ENCODE measurements at regions not wholly inside any gene's neighbourhood (a gene's known extent, or its start where the extent isn't known, plus 50 kb on each side); places are given as distances from the start of the nearest gene placed in this dataset.
"Not testable (repeated sequence)": the region's sequence is repeated elsewhere in the genome, so short reads cannot be mapped to it uniquely, and the experiment has no call there.

GRCh38 chr2:166831930-166832329 is 56.4 kb upstream of the XIRP2 start:
- no peak for DNase-seq

DNA sequence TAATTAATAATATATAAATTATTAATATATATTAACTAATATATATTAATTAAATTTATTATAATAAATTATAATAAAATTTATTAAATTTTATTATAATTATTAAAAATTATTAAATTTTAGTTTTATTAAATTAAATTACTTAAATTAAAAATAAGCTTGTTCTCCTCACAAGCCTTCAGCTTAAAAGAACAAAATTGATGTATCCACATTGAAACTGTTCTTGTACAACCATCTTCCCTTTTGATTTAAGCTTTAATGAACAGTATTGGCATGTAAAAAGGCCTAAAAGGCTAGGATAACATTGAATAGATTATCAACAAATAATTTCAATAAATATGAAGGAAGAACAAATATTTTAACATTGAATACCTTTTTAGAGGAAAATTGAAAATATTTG is 62.4 kb upstream of the XIRP2 start:
- DNase-seq = no peak

- no peak for DNase-seq
These were observed 73.9 kb upstream of the XIRP2 start for GRCh38 chr2:166814335-166814734.

DNA sequence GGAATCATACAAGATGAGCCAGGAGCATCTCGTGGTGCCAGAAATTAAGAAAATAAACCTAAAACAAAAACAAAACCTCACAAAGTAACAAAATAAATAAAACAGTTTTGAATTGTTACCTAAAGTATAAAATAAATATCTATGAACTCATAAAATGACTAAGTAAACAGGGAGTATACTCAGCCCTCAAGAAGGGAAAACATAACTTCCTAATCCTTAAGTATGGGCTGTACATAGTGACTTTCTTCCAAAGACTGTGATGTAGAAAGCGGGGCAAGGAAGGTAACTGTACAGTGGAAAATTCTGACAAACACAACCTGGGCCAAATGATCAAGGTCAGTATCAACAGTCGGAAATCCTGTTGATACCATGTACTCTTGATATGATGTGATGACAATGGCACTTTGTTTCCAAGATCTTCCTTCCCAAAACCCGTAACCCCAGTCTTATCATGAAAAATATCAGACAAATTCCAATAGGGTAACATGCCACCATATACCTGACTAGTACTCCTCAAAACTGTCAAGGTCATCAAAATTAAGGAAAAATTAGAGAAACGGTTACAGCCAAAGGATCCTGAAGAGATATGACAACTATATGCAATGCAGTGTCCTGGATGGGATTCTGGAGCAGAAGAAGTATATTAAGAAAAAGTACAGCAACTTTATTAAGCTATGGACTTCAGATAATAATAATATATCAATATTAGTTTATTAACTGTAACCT is 76.0 kb upstream of the XIRP2 start:
- no peak for DNase-seq

- DNase-seq = no peak
These were observed 82.5 kb upstream of the XIRP2 start for GRCh38 chr2:166805753-166806152.

DNA sequence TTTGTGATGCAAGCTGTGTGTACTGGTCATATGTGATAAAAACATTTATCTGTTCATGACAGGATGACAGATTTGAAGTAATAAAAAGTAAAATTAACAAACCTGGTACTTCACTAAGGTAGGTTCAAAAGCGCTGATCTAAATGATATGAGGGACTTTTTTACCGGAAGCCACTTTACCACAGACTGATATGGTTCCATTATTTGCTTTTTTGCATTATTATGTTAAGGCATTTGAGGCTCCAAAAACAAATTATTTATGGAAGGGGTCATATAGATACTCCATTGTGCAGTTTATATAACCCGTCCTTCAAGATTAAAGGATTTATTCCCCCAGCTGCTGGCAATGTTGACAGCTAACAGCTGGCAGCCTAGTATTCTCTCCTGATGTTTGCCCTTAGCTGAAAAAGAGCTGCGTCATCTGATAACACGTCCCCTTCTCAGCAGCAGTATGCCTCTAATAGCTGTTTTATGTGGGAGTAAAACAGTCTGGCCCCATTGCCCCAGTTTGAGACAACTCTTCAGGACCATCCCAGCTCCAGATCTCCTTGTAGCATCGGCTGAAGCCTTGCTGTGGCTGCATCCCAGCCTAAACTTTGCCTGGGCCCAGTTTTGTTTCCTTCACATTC is 84.8 kb upstream of the XIRP2 start:
- peak; percentile 52 for DNase-seq

DNA sequence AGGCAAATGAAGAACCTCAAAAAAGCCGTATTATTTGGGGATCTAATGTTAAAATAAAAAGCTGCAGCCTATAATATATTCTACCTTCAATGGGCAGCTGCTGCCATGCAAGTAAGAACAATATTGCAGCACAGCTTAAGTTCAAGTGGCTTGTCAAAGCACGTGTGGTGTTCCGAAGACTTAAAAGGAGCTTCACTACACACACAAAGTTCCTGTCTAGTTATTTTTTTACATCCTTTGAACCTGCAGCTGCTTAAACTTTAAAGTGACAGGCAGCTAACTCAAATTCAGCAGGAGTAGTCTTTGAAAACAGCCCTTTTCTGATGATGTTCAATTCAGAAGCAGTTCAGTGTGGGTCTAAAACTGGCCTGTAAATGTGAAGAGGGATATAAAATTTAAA is 85.8 kb upstream of the XIRP2 start:
- no peak for DNase-seq

GRCh38 chr2:166792808-166793207 is 95.5 kb upstream of the XIRP2 start:
- no peak for DNase-seq

- DNase-seq = no peak
These were observed 101.6 kb upstream of the XIRP2 start for GRCh38 chr2:166786707-166787106.

DNA sequence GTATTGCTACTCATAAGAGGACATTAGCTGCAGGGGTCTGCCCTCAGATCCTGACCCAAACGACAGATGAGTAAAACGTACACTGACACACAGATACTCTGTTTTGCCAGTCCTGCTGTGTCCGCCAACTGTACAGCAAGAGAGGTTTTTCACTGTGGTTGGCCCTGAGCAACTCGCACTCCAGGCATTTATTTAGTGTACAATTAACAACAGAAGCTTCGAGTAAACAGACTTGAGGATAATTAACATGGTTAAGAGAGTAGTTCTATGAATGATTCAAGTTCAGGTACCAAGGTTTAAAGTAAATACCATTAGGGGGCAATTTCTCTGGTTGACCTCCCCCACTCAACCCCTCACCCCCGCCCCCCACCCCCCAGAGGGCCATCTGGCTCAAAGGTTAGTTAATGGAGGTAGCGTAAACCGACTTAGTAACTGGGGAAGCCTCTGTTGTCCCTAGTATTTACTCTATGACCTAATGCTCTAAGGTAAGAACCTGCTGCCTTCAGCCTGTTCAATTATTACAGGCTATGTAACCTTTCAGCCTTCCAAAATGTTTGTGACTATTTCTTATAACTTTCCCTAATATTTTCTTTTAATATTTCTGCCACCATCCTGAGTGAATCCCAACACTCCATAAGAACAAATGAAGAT is 103.9 kb upstream of the XIRP2 start:
- DNase-seq = no peak

- no peak for DNase-seq
These were observed 113.1 kb upstream of the XIRP2 start for GRCh38 chr2:166775176-166775575.

- no peak for DNase-seq
These were observed 114.9 kb upstream of the XIRP2 start for GRCh38 chr2:166773308-166773949.

- DNase-seq = no peak
These were observed 119.7 kb upstream of the XIRP2 start for GRCh38 chr2:166768393-166769123.

DNA sequence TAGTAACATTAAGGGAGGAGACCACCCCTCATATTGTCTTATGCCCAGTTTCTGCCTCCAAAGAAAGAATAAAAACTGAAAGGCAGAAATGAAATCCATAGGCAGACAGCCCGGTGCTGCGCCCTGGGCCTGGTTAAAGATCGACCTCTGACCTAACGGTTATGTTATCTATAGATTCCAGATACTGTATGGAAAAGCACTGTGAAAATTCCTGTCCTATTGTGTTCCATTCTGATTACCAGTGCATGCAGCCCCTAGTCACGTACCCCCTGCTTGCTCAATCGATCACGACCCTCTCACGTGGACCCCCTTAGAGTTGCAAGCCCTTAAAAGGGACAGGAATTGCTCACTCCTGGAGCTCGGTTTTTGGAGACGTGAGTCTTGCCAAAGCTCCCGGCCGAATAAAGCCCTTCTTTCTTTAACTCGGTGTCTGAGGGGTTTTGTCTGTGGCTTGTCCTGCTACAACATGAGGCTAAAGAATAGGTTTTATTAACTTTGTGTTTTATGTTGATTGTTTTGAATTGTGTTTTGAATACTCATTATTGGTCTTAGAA is 121.4 kb upstream of the XIRP2 start:
- not testable (repeated sequence) for DNase-seq

DNA sequence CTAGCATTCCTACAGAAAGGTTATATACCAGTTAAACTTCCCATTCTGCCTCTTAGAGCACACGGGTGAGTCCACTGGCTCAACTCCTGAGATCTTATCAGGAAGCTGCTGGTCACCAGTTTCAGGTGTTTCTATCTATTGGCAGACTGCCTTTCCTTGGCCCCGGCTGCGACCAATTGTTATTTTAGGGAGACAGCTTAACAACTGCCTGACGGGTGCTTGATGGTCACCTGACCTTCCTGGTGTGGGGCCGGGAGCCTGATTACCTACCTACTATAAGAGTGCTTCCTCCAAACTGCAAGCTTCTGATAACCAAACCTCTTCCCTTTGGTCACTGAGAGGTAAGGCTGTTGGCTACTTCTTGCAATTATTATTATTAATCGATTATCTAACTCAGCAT is 122.1 kb upstream of the XIRP2 start:
- DNase-seq = no peak

DNA sequence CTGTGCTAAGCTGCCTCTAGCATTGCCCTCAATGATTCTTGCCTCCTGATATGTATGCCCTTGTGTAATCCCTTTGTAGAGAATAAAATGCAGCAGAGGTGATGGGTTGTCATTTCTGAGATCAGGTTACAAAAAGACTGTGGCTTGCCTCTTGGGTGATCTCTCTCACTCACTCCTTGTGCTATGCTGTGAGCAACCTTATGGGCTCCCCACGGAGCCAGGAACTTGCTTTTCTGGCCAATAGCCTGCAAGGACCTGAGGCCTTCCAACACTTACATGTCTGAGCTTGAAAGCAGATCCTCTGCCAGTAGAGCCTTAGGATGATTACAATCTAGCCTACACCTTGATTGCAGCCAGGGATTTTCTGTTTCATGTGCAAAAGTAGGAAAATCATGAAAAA is 123.1 kb upstream of the XIRP2 start:
- DNase-seq = no peak

DNA sequence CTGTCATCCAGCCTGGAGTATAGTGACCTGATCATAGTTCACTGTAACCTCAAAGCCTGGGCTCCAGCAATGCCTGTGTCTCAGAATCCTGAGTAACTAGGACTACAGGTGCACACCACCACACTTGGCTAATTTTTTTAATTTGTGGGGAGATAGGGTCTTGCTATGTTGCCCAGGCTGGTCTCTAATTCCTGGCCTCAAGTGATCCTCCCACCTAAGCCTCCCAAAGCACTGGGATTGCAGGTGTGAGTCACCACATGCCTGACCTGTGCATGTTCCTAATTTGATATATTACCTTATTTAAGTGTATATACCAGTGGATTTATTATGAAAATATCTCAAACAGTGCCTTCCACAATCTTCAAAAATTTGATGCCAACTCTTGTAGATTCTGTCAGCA is 123.6 kb upstream of the XIRP2 start:
- no peak for DNase-seq

DNA sequence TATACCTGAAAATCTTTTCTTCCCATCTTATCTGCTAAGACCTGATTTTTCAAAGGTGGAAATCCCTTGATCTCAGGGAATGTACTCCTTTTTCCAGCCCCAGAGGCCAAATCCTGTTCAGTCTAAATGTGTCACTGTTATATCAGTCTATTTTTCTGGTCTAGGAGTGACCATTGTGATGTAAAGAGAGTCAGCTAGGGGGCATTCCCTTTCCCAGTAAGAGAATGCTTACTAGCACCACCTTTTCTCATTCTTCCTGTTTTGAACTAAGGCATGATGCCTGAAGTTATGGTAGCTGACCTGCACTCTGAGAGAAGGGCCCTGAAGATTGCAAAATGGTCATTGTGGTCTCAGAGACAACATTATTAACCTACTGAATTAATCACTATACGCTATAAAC is 124.1 kb upstream of the XIRP2 start:
- DNase-seq = no peak

GRCh38 chr2:166762746-166763145 is 125.5 kb upstream of the XIRP2 start:
- no peak for DNase-seq

- DNase-seq = no peak
These were observed 129.3 kb upstream of the XIRP2 start for GRCh38 chr2:166758956-166759355.

DNA sequence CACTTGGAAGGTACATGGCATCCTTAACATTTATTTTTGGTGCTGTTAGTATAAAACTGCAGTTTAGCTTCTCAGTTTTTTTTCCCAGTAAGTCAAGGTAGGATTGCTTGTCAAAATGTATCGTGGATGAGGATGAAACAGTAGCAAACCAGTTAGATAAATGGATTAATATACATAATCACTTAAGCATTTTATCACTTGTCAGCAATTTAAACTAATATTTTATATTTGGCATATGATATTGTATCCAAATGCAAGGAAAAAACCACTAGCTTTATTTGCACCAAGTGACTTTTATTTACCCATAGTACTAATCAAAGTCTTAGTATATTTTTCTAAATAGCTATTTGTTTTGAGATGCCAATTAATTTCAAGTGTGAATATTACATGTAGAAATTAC is 137.7 kb upstream of the XIRP2 start:
- DNase-seq = no peak

DNA sequence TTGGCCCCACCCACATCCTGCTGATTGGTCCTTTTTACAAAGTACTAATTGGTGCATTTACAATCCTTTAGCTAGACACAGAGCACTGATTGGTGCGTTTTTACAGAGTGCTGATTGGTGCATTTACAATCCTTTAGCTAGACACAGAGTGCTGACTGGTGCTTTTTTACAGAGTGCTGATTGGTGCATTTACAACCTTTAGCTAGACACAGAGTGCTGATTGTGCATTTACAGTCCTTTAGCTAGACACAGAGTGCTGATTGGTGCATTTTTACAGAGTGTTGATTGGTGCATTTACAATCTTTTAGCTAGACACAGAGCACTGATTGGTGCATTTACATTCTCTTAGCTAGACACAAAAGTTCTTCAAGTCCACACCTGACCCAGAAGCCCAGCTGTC is 144.2 kb upstream of the XIRP2 start:
- not testable (repeated sequence) for DNase-seq

DNA sequence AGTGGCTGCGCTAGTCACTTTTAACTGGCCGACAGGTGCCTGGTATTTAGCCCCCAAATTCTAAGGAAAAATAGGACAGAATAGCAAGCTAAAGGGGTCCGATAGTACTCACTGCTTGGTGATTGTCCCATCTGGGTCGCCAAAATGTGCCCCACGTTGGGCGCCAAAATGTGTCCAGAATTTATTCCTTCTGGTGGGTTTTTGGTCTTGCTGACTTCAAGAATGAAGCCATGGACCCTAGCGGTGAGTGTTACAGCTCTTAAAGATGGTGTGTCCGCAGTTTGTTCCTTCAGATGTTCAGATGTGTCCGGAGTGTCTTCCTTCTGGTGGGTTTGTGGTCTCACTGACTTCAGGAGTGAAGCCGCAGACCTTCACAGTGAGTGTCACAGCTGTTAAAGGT is 144.8 kb upstream of the XIRP2 start:
- not testable (repeated sequence) for DNase-seq

Measured in right hindlimb (tissue), 1 donor.